Sigmoid colon (tissue), 4 donors: ENCODE measurements at regions not wholly inside any gene's neighbourhood (a gene's known extent, or its start where the extent isn't known, plus 50 kb on each side); places are given as distances from the start of the nearest gene placed in this dataset.

Experiments used
- CTCF ChIP-seq, 4 experiments: fragments of 450-650 bp in 3 of 4; fragments of 200-600 bp in 1 of 4; IDR thresholded peaks; one replicate each; pipeline ENCODE4 v1.5.1; 2016 to 2019; ENCODE audit warnings: antibody characterized with exemption in 4 of 4, mild to moderate bottlenecking in 3 of 4, moderate library complexity in 2 of 4
- EP300 ChIP-seq, 4 donors: sonication (generic); formaldehyde crosslinking; IDR thresholded peaks; one replicate each; pipeline ENCODE4 v1.6.1; 2017; ENCODE audit warnings: antibody characterized with exemption in 4 of 4
- POLR2A ChIP-seq, 2 donors: fragments of 450-650 bp; IDR thresholded peaks; one replicate each; pipeline ENCODE4 v1.6.1; 2016; ENCODE audit warnings: antibody characterized with exemption in 2 of 2, mild to moderate bottlenecking in 2 of 2, moderate library complexity in 2 of 2

GRCh38 chr14:101368629-101369028 is 192.7 kb upstream of the DIO3 start:
- TF ChIP-seq CTCF (IDR thresholded peaks at IDR 0.05), result no peak
- TF ChIP-seq POLR2A (IDR thresholded peaks at IDR 0.05), result no peak
- no peak for TF ChIP-seq EP300 (IDR thresholded peaks at IDR 0.05)
